Kidney (tissue), 13 donors: ENCODE measurements at regions not wholly inside any gene's neighbourhood (a gene's known extent, or its start where the extent isn't known, plus 50 kb on each side); places are given as distances from the start of the nearest gene placed in this dataset.

Experiments
- DNase-seq, 5 donors: peaks; one replicate each; pipeline ENCODE4 v3.0.0-alpha.2; 2013 to 2020
- FAIRE-seq: peaks from 2 replicates; lab custom pipeline; 2012; peaks lifted over from hg19 to GRCh38; lab: Jason Lieb, UNC
- H3K27ac ChIP-seq, 2 donors: one replicate each; pipeline ENCODE4 v1.7.0; 2013; ENCODE audit warnings: low read depth in 2 of 2, low read length in 2 of 2, inconsistent platforms in 1 of 2
- H3K27me3 ChIP-seq: one replicate; pipeline ENCODE4 v1.7.1; 2013; ENCODE audit warnings: low read length, inconsistent platforms; ENCODE audit not compliant: control insufficient read depth, insufficient read depth
- H3K36me3 ChIP-seq, 3 donors: one replicate each; pipeline versions ENCODE4 v1.7.0 to v1.7.1; 2013; ENCODE audit warnings: low read length in 3 of 3, control low read depth in 1 of 3, inconsistent platforms in 1 of 3; ENCODE audit not compliant: insufficient read depth in 3 of 3, control insufficient read depth in 2 of 3
- H3K4me1 ChIP-seq, 3 donors: one replicate each; pipeline versions ENCODE4 v1.7.0 to v1.7.1; 2013; ENCODE audit warnings: low read length in 3 of 3, inconsistent platforms in 1 of 3, low read depth in 1 of 3; ENCODE audit not compliant: control insufficient read depth in 2 of 3, insufficient read depth in 2 of 3
- H3K4me3 ChIP-seq, 3 donors: one replicate each; pipeline versions ENCODE4 v1.7.0 to v1.8.1; 2013; ENCODE audit warnings: low read length in 3 of 3, control low read depth in 1 of 3, inconsistent platforms in 1 of 3
- H3K9ac ChIP-seq, 3 donors: one replicate each; pipeline versions ENCODE4 v1.7.0 to v1.7.1; 2013; ENCODE audit warnings: low read length in 3 of 3, control low read depth in 1 of 3, inconsistent platforms in 1 of 3
- H3K9me3 ChIP-seq, 3 donors: one replicate each; pipeline versions ENCODE4 v1.7.0 to v1.7.1; 2013; ENCODE audit warnings: low read length in 3 of 3, control low read depth in 1 of 3, inconsistent platforms in 1 of 3; ENCODE audit not compliant: control insufficient read depth in 2 of 3, insufficient read depth in 1 of 3
- intact Hi-C: fragments of 100-400 bp; cut with DNase I; formaldehyde crosslinking; loops from one replicate; pipeline ENCODE4 v1.11.1; 2022
- TF ChIP-seq, protein P1 (sequence below): IDR thresholded peaks from 3 replicates; pipeline ENCODE4 v1.5.1; 2012; ENCODE audit warnings: mild to moderate bottlenecking, moderate library complexity, borderline replicate concordance; ENCODE audit not compliant: insufficient read depth; ENCODE audit errors: extremely low read depth
- donor health status: control.
- donor health status: control.
- donor health status: control.
- donor health status: control.
- donor health status: control.
- donor health status: DM: yes; HTN: yes; CAD: no.
- donor health status: Normal renal cell carcinoma (clear cell type).

DNA sequence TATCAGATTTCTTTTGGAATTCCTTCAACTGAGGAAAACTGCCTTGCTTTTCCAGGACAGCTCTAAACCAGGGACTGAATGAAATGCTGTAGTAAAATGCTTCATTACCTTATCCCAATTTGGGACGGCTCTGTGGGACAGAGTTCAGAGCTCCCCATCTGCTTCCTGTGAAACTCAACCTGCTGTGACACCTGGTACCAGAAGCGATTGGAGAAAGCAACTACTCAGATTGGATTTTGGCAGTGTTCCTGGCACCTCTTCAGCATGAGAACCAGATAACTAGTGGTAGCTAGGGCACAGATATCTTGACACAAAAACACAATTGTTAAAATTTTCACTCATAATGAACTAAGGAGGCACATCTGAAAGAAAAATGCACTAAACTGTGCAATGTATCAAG, 539.1 kb downstream of the SI start:
- no peaks in the 10 kb centered on the region for H3K36me3 ChIP-seq
- no peak overlapping the region for H3K27ac ChIP-seq
- intact Hi-C loops: no loop called here
- H3K4me1 ChIP-seq: no peaks in the 10 kb centered on the region
- H3K9me3 ChIP-seq: peaks cover 0 to 3% (median 0%) of the 10 kb centered on the region in 3 donors
- peak in 2 of 5 donors; percentile 14 to 22 for DNase-seq
- H3K9ac ChIP-seq: no peak overlapping the region
- H3K27me3 ChIP-seq: no peaks in the 10 kb centered on the region
- FAIRE-seq: no peak
- H3K4me3 ChIP-seq: no peak overlapping the region
- TF ChIP-seq, protein P1, sequence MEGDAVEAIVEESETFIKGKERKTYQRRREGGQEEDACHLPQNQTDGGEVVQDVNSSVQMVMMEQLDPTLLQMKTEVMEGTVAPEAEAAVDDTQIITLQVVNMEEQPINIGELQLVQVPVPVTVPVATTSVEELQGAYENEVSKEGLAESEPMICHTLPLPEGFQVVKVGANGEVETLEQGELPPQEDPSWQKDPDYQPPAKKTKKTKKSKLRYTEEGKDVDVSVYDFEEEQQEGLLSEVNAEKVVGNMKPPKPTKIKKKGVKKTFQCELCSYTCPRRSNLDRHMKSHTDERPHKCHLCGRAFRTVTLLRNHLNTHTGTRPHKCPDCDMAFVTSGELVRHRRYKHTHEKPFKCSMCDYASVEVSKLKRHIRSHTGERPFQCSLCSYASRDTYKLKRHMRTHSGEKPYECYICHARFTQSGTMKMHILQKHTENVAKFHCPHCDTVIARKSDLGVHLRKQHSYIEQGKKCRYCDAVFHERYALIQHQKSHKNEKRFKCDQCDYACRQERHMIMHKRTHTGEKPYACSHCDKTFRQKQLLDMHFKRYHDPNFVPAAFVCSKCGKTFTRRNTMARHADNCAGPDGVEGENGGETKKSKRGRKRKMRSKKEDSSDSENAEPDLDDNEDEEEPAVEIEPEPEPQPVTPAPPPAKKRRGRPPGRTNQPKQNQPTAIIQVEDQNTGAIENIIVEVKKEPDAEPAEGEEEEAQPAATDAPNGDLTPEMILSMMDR: no peak

DNA sequence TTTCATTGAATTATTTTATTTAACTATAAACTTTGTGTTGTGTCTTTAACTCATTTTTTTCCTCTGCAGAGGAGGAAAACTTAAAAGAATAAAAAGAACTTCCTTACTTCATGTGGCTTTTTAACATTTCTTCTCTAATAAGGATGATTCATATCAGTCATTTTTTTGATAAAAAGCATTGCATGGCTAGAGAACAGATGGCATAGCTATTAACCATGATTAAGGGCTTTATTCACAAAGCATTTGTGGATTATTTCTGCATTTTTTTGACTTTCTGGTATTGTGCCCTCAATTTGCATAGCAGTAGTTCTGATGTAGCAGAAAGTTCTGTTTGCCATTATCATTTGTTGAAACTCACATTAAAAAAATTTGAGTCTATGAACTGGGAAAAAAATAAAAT, 540.8 kb downstream of the SI start:
- intact Hi-C loops: no loop called here
- Histone ChIP-seq H3K4me3 (no peak overlapping the region), H3K9me3 (peaks cover 0 to 3% (median 0%) of the 10 kb centered on the region in 3 donors), H3K4me1 (no peaks in the 10 kb centered on the region), H3K9ac (no peak overlapping the region), H3K27ac (no peak overlapping the region), H3K27me3 (no peaks in the 10 kb centered on the region), H3K36me3 (no peaks in the 10 kb centered on the region)
- no peak for DNase-seq
- no peak for FAIRE-seq
- TF ChIP-seq, protein P1: no peak

DNA sequence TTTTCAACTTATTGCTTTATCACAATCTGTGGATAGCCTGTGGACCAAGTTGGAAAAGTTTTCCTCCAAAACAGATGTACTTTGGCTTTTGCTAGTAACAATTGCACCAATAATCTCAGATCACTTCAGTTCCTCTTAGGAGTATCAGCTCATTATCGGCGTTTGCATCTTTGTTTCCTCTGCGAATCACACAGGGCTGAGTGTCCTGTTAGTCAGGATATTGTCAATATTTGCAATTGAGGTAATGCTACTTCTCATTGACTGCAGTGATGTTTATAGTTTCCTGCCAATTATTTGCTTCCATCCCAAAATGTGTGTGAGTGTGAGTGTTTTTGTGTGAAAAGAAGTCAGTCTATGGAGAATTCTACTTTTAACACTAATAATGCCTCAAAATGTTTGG, 545.0 kb downstream of the SI start:
- DNase-seq (no peak), FAIRE-seq (no peak)
- Histone ChIP-seq H3K4me3 (no peak overlapping the region), H3K27ac (no peak overlapping the region), H3K36me3 (no peaks in the 10 kb centered on the region), H3K9me3 (no peaks in the 10 kb centered on the region), H3K9ac (no peak overlapping the region), H3K4me1 (no peaks in the 10 kb centered on the region), H3K27me3 (no peaks in the 10 kb centered on the region)
- TF ChIP-seq, protein P1: no peak
- intact Hi-C loops: no loop called here

DNA sequence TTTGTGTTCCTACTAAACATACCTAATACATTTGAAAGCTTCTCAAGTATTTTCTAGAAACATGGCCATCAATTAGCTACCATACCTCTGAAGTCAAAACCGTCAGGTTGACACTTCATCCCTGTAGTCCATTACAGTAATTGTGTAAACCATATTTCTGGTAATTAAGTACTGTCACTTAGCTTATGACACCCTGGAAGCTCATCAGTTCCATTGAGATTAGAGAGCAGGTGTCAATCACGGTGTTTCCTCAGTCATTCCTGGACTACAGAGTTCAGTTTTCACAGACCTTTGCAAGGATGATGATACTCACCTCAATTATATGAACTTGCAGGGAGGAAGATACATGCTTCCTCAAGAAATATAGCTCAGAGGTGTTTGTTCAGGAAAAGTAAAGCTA, 552.0 kb downstream of the SI start:
- Histone ChIP-seq H3K36me3 (no peaks in the 10 kb centered on the region), H3K9me3 (no peaks in the 10 kb centered on the region), H3K4me3 (no peak overlapping the region), H3K4me1 (no peaks in the 10 kb centered on the region), H3K27me3 (no peaks in the 10 kb centered on the region), H3K9ac (no peak overlapping the region), H3K27ac (no peak overlapping the region)
- intact Hi-C loops: no loop called here
- TF ChIP-seq, protein P1: no peak
- FAIRE-seq: no peak
- no peak for DNase-seq
